ENCODE measurements at regions not wholly inside any gene's neighbourhood (a gene's known extent, or its start where the extent isn't known, plus 50 kb on each side); places are given as distances from the start of the nearest gene placed in this dataset.

DNA sequence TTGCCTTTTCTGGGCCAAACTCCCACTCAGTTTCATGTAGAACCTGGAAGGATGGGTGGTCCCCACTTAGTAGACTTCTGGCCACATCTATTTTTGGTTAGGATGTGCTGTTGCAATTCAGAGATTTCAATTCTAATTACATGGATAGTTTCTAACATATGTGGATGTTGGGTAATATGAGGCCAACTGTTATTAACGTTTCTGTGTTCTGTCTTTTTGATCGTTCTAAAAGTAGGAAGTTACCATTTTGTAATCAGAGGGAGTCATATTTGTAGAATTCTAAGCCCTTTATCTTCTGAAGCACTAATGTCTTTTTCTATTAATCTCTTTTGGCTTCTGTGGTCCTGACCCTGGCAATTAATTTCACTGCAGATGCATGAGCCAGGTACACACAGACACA lies 141.6 kb upstream of the SPEF2 start:
- WGBS, 2 donors: 61 to 64% methylated on average over 2 of the region's 2 CpGs
- peaks cover 0 to 15% (median 0%) of the 10 kb centered on the region in 4 donors for H3K4me1 ChIP-seq
- DNase-seq (ENCODE audit: low spot score in 2 of 2): no peak
- no peaks in the 10 kb centered on the region for H3K9me3 ChIP-seq
- TF ChIP-seq EP300 (IDR thresholded peaks at IDR 0.05) (no peak), POLR2A (IDR thresholded peaks at IDR 0.05) (no peak)
- TF ChIP-seq, protein P1, sequence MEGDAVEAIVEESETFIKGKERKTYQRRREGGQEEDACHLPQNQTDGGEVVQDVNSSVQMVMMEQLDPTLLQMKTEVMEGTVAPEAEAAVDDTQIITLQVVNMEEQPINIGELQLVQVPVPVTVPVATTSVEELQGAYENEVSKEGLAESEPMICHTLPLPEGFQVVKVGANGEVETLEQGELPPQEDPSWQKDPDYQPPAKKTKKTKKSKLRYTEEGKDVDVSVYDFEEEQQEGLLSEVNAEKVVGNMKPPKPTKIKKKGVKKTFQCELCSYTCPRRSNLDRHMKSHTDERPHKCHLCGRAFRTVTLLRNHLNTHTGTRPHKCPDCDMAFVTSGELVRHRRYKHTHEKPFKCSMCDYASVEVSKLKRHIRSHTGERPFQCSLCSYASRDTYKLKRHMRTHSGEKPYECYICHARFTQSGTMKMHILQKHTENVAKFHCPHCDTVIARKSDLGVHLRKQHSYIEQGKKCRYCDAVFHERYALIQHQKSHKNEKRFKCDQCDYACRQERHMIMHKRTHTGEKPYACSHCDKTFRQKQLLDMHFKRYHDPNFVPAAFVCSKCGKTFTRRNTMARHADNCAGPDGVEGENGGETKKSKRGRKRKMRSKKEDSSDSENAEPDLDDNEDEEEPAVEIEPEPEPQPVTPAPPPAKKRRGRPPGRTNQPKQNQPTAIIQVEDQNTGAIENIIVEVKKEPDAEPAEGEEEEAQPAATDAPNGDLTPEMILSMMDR (IDR thresholded peaks at IDR 0.05): no peak
- H3K4me3 ChIP-seq: no peak overlapping the region
- no peak overlapping the region for H3K27ac ChIP-seq
- no peaks in the 10 kb centered on the region for H3K27me3 ChIP-seq
- H3K36me3 ChIP-seq: no peaks in the 10 kb centered on the region

DNA sequence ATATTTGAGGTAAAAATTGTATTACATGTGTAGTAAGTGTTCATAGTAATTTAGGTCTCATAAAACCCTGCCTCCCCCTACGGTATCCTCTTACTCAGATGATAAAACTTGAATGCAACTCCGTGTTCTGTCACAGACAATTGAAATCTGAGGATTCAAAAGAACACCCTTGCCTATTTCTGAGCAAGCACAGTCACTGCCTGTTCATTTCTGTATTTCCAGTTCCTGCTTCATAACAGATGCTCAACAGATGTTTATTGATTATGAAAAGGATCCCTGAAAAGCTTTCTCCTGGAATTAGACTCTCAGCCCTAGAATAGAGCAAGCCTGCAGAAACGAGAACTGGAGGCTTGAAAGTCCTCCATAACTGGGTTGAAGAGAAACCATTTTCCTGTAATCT lies 144.1 kb upstream of the SPEF2 start:
- Histone ChIP-seq H3K27me3 (no peaks in the 10 kb centered on the region), H3K36me3 (no peaks in the 10 kb centered on the region), H3K4me3 (no peak overlapping the region), H3K9me3 (no peaks in the 10 kb centered on the region), H3K4me1 (peaks cover 0 to 15% (median 0%) of the 10 kb centered on the region in 4 donors), H3K27ac (no peak overlapping the region)
- DNase-seq (ENCODE audit: low spot score in 2 of 2): no peak
- 79 to 80% methylated on average over 3 of the region's 3 CpGs for WGBS, 2 donors
- no peak for TF ChIP-seq POLR2A (IDR thresholded peaks at IDR 0.05)
- TF ChIP-seq, protein P1 (IDR thresholded peaks at IDR 0.05): no peak
- no peak for TF ChIP-seq EP300 (IDR thresholded peaks at IDR 0.05)

DNA sequence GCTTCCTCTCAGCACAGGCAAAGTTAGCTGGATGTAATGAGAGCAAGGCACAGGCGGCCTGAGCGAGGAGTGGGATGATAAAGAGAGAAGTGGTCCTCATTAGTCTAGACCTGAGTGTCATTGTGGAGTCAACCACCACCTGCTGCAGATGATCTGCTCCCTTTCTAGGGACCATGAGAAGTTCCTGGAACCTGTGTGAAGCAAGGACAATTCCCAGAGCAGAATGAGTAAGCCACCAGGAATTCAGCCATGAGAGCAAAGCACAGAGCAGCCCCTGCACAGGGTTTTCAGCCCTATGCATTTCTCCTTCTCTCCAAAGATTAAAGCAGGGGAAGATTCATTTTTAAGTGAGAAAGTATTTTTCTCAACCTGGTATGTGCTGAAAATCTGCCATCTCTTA lies 146.8 kb upstream of the SPEF2 start:
- Histone ChIP-seq H3K36me3 (no peaks in the 10 kb centered on the region), H3K27me3 (no peaks in the 10 kb centered on the region), H3K4me3 (no peak overlapping the region), H3K9me3 (no peaks in the 10 kb centered on the region), H3K27ac (no peak overlapping the region), H3K4me1 (no peaks in the 10 kb centered on the region)
- TF ChIP-seq EP300 (IDR thresholded peaks at IDR 0.05) (no peak), POLR2A (IDR thresholded peaks at IDR 0.05) (no peak)
- TF ChIP-seq, protein P1 (IDR thresholded peaks at IDR 0.05): no peak
- DNase-seq (ENCODE audit: low spot score in 2 of 2): no peak
- WGBS, 2 donors: 96% methylated on average over 2 of the region's 2 CpGs

- TF ChIP-seq, protein P1 (IDR thresholded peaks at IDR 0.05): no peak
- TF ChIP-seq EP300 (IDR thresholded peaks at IDR 0.05) (no peak), POLR2A (IDR thresholded peaks at IDR 0.05) (no peak)
- WGBS, 2 donors: 82 to 88% methylated on average over 4 of the region's 4 CpGs
- Histone ChIP-seq H3K27me3 (no peaks in the 10 kb centered on the region), H3K27ac (no peak overlapping the region), H3K36me3 (no peaks in the 10 kb centered on the region), H3K4me3 (no peak overlapping the region), H3K4me1 (no peaks in the 10 kb centered on the region), H3K9me3 (peaks cover 0 to 3% (median 0%) of the 10 kb centered on the region in 4 donors)
- DNase-seq (ENCODE audit: low spot score in 2 of 2): no peak
Observed at GRCh38 chr5:35468811-35469210, 148.9 kb upstream of the SPEF2 start.

- no peak for TF ChIP-seq POLR2A (IDR thresholded peaks at IDR 0.05)
- no peak for TF ChIP-seq EP300 (IDR thresholded peaks at IDR 0.05)
- TF ChIP-seq, protein P1 (IDR thresholded peaks at IDR 0.05): no peak
- 92 to 94% methylated on average over 5 of the region's 5 CpGs for WGBS, 2 donors
Observed at GRCh38 chr5:35466746-35467145, 150.9 kb upstream of the SPEF2 start.

More at GRCh38 chr5:35466746-35467145, 150.9 kb upstream of the SPEF2 start:
- no peak for DNase-seq (ENCODE audit: low spot score in 2 of 2)
- Histone ChIP-seq H3K36me3 (no peaks in the 10 kb centered on the region), H3K4me3 (no peak overlapping the region), H3K27me3 (no peaks in the 10 kb centered on the region), H3K27ac (no peak overlapping the region), H3K9me3 (peaks cover 0 to 3% (median 0%) of the 10 kb centered on the region in 4 donors), H3K4me1 (no peaks in the 10 kb centered on the region)

All from tibial nerve (tissue), 4 donors.